HCT116 (cell line): ENCODE measurements at regions not wholly inside any gene's neighbourhood (a gene's known extent, or its start where the extent isn't known, plus 50 kb on each side); places are given as distances from the start of the nearest gene placed in this dataset.

Experiments
- ATAC-seq: fragments of 200-7000 bp; cut with Tn5 transposase; 2 replicates; pipeline ENCODE4 v1.9.1; 2020; ENCODE audit warnings: mild to moderate bottlenecking, moderate library complexity
- BruUV-seq: library from RNA; stranded (reverse); fragments of 400-500 nt; replicated peaks from 2 replicates; lab custom pipeline; 2021; lab: Mats Ljungman, UMichigan
- CTCF ChIA-PET: fragments of 300-600 bp; sonication (Branson Sonifier 250); formaldehyde crosslinking; loops from one replicate; lab custom pipeline; 2021; ENCODE audit warnings: antibody characterized with exemption; lab: Charles Lee
- POLR2A ChIA-PET: fragments of 300-600, 350-600 bp; sonication (Branson Sonifier 250); formaldehyde crosslinking; loops from one replicate; lab custom pipeline; 2021; ENCODE audit warnings: antibody characterized with exemption; lab: Charles Lee
- RAD21 ChIA-PET, 2 experiments: fragments of 300-600 bp; sonication (Branson Sonifier 250); formaldehyde crosslinking; loops; one replicate each; lab custom pipeline; 2023; ENCODE audit warnings: low total read pairs in 2 of 2; ENCODE audit not compliant: uncharacterized antibody in 2 of 2, unreplicated experiment in 2 of 2, low non-redundant PET in 1 of 2; lab: Charles Lee
- DNase-seq: peaks from one replicate; pipeline ENCODE4 v3.0.0-alpha.2; 2010; ENCODE audit warnings: low read depth, low spot score
- H2AFZ ChIP-seq: fragments of 200-600 bp; shearing (Covaris generic), sonication (generic); 2 replicates; pipeline ENCODE4 v1.6.1; 2017; ENCODE audit warnings: low read depth, mixed run types, mixed read lengths, antibody characterized with exemption, low read length; ENCODE audit not compliant: poor library complexity, severe bottlenecking
- H3K27ac ChIP-seq: 2 replicates; pipeline ENCODE4 v1.5.1; 2012; ENCODE audit warnings: low read depth, low read length
- H3K27me3 ChIP-seq: fragments of 200-600 bp; sonication (generic); 2 replicates; pipeline ENCODE4 v1.6.1; 2016; ENCODE audit warnings: mixed run types, low read length, mixed read lengths; ENCODE audit not compliant: insufficient read depth
- H3K36me3 ChIP-seq, 2 experiments: fragments of 200-500 bp in 1 of 2; fragments of 200-600 bp in 1 of 2; sonication (Bioruptor generic) in 1 of 2; sonication (generic) in 1 of 2; 2 replicates each; pipeline versions ENCODE4 v1.5.1 to v1.6.1; 2014 to 2016; ENCODE audit warnings: low read length in 2 of 2, inconsistent platforms in 1 of 2, mixed read lengths in 1 of 2, mixed run types in 1 of 2; ENCODE audit not compliant: insufficient read depth in 2 of 2, control insufficient read depth in 1 of 2
- H3K4me1 ChIP-seq, 2 experiments: fragments of 200-600 bp in 1 of 2; sonication (generic) in 1 of 2; 2 replicates each; pipeline versions ENCODE4 v1.5.1 to v1.6.1; 2012 to 2017; ENCODE audit warnings: low read length in 2 of 2, inconsistent platforms in 1 of 2, mild to moderate bottlenecking in 1 of 2, mixed read lengths in 1 of 2, mixed run types in 1 of 2, moderate library complexity in 1 of 2; ENCODE audit not compliant: insufficient read depth in 2 of 2, control insufficient read depth in 1 of 2
- H3K4me2 ChIP-seq: fragments of 200-600 bp; sonication (generic); 2 replicates; pipeline ENCODE4 v1.6.1; 2017; ENCODE audit warnings: mixed run types, low read length, mixed read lengths
- H3K4me3 ChIP-seq, 2 experiments: fragments of 200-600 bp in 1 of 2; sonication (generic) in 1 of 2; replicated peaks in 1 of 2; 2 replicates each; pipeline ENCODE4 v1.5.1; 2011 to 2016; ENCODE audit warnings: low read length in 2 of 2, control low read depth in 1 of 2, low read depth in 1 of 2, mild to moderate bottlenecking in 1 of 2, mixed read lengths in 1 of 2, mixed run types in 1 of 2
- H3K79me2 ChIP-seq: fragments of 200-600 bp; sonication (generic); 2 replicates; pipeline ENCODE4 v1.6.1; 2017; ENCODE audit warnings: mild to moderate bottlenecking, mixed run types, low read length, moderate library complexity, mixed read lengths; ENCODE audit not compliant: insufficient read depth
- H3K9ac ChIP-seq: fragments of 200-600 bp; sonication (generic); 2 replicates; pipeline ENCODE4 v1.6.1; 2016; ENCODE audit warnings: low read length, mixed read lengths
- H3K9me2 ChIP-seq: fragments of 200-600 bp; sonication (generic), shearing (Covaris generic); 2 replicates; pipeline ENCODE4 v1.6.1; 2017; ENCODE audit warnings: mixed run types, mild to moderate bottlenecking, moderate library complexity; ENCODE audit not compliant: insufficient read depth
- H3K9me3 ChIP-seq, 2 experiments: fragments of 200-500 bp in 1 of 2; fragments of 200-600 bp in 1 of 2; sonication (Bioruptor generic) in 1 of 2; sonication (generic) in 1 of 2; 2 replicates each; pipeline ENCODE4 v1.6.1; 2014 to 2017; ENCODE audit warnings: low read length in 2 of 2, mixed read lengths in 2 of 2, inconsistent platforms in 1 of 2, low read depth in 1 of 2, mild to moderate bottlenecking in 1 of 2, mixed run types in 1 of 2, moderate library complexity in 1 of 2; ENCODE audit not compliant: control insufficient read depth in 1 of 2, insufficient read depth in 1 of 2
- H4K20me1 ChIP-seq: fragments of 200-600 bp; sonication (generic), shearing (Covaris generic); 2 replicates; pipeline ENCODE4 v1.6.1; 2017; ENCODE audit warnings: mixed run types, mild to moderate bottlenecking, moderate library complexity; ENCODE audit not compliant: insufficient read depth
- CBX3 ChIP-seq: IDR thresholded peaks from 2 replicates; pipeline ENCODE4 v1.6.1; 2012; ENCODE audit warnings: low read depth
- CEBPB ChIP-seq: IDR thresholded peaks from 2 replicates; pipeline ENCODE4 v1.6.1; 2012; ENCODE audit warnings: low read depth
- CTCF ChIP-seq, 3 experiments: fragments of 200-600 bp in 1 of 3; sonication (generic) in 1 of 3; IDR thresholded peaks in 2 of 3; conservative IDR thresholded peaks in 1 of 3; 2 replicates each; pipeline ENCODE4 v1.5.1; 2012 to 2017; ENCODE audit warnings: low read depth in 2 of 3, low read length in 2 of 3, antibody characterized with exemption in 1 of 3, borderline replicate concordance in 1 of 3, control low read depth in 1 of 3, mild to moderate bottlenecking in 1 of 3, mixed read lengths in 1 of 3, mixed run types in 1 of 3, moderate library complexity in 1 of 3; ENCODE audit not compliant: insufficient read depth in 1 of 3
- EGR1 ChIP-seq: IDR thresholded peaks from 2 replicates; pipeline ENCODE4 v1.6.1; 2012; ENCODE audit warnings: low read depth
- ELF1 ChIP-seq: IDR thresholded peaks from 2 replicates; pipeline ENCODE4 v1.6.1; 2012; ENCODE audit warnings: low read depth, borderline replicate concordance
- EZH2 ChIP-seq: fragments of 200-600 bp; sonication (generic); IDR thresholded peaks from 2 replicates; pipeline ENCODE4 v1.6.1; 2017; ENCODE audit warnings: antibody characterized with exemption, mixed run types
- EZH2phosphoT487 ChIP-seq: fragments of 200-600 bp; IDR thresholded peaks from 2 replicates; pipeline ENCODE4 v1.6.1; 2018; ENCODE audit warnings: antibody characterized with exemption, borderline replicate concordance
- FOSL1 ChIP-seq: IDR thresholded peaks from 2 replicates; pipeline ENCODE4 v1.6.1; 2012; ENCODE audit warnings: low read depth
- MAX ChIP-seq: IDR thresholded peaks from 2 replicates; pipeline ENCODE4 v1.6.1; 2012
- RAD21 ChIP-seq: IDR thresholded peaks from 2 replicates; pipeline ENCODE4 v1.6.1; 2012; ENCODE audit warnings: low read depth, mild to moderate bottlenecking
- SIN3A ChIP-seq: IDR thresholded peaks from 2 replicates; pipeline ENCODE4 v1.6.1; 2012; ENCODE audit warnings: low read depth
- SP1 ChIP-seq: IDR thresholded peaks from 2 replicates; pipeline ENCODE4 v1.6.1; 2012; ENCODE audit warnings: low read depth
- SRF ChIP-seq: IDR thresholded peaks from 2 replicates; pipeline ENCODE4 v1.6.1; 2012; ENCODE audit warnings: low read depth
- TCF7L2 ChIP-seq: IDR thresholded peaks from 2 replicates; pipeline ENCODE4 v1.7.0; 2011; ENCODE audit warnings: borderline replicate concordance, inconsistent platforms; ENCODE audit not compliant: insufficient read depth, insufficient read length; ENCODE audit errors: extremely low read depth
- YY1 ChIP-seq: IDR thresholded peaks from 2 replicates; pipeline ENCODE4 v1.6.1; 2011; ENCODE audit warnings: low read length, low read depth, moderate library complexity, mild to moderate bottlenecking; ENCODE audit not compliant: insufficient replicate concordance; ENCODE audit errors: extremely low read depth
- ZBTB33 ChIP-seq: IDR thresholded peaks from 2 replicates; pipeline ENCODE4 v1.6.1; 2011; ENCODE audit warnings: mild to moderate bottlenecking, low read length, moderate library complexity; ENCODE audit not compliant: insufficient replicate concordance; ENCODE audit errors: extremely low read depth
- ZFX ChIP-seq: fragments of 450-650 bp; IDR thresholded peaks from 2 replicates; pipeline ENCODE4 v1.6.1; 2017
- intact Hi-C: fragments of 100-400 bp; cut with micrococcal nuclease; formaldehyde crosslinking; loops from 2 replicates; pipeline ENCODE4 v1.10.0; 2022

- Histone ChIP-seq H3K9ac (no peak overlapping the region), H3K4me1 (no peaks in the 10 kb centered on the region), H3K4me3 (no peak overlapping the region), H4K20me1 (no peaks in the 10 kb centered on the region), H3K4me2 (no peak overlapping the region), H3K9me2 (no peaks in the 10 kb centered on the region), H2AFZ (no peak overlapping the region), H3K9me3 (peaks cover 3% of the 10 kb centered on the region in 2 experiments; a peak in 2 of 4 replicates), H3K27me3 (no peaks in the 10 kb centered on the region), H3K36me3 (no peaks in the 10 kb centered on the region), H3K27ac (no peak overlapping the region), H3K79me2 (no peaks in the 10 kb centered on the region)
- TF ChIP-seq ELF1 (no peak), CBX3 (no peak), MAX (no peak), SRF (no peak)
- intact Hi-C loops: no loop called here
- POLR2A ChIA-PET: no interaction called here
- CTCF ChIA-PET: no interaction called here
- BruUV-seq: no TSS peak
- RAD21 ChIA-PET: no interaction called here
- DNase-seq (no peak), ATAC-seq (no peak)
Observed at GRCh38 chr9:118536153-118536552, 832.0 kb downstream of the TLR4 start.

GRCh38 chr9:118538959-118539358, 830.3 kb downstream of the BRINP1 start:
- CTCF ChIA-PET: no interaction called here

More at GRCh38 chr9:118538959-118539358, 830.3 kb downstream of the BRINP1 start:
- Histone ChIP-seq H3K4me3 (no peak overlapping the region), H3K4me2 (no peak overlapping the region), H2AFZ (no peak overlapping the region), H3K9ac (no peak overlapping the region), H3K9me3 (peaks cover 3 to 12% of the 10 kb centered on the region in 2 experiments; a peak in 2 of 4 replicates), H3K27me3 (no peaks in the 10 kb centered on the region), H3K36me3 (no peaks in the 10 kb centered on the region), H3K4me1 (no peaks in the 10 kb centered on the region), H4K20me1 (no peaks in the 10 kb centered on the region), H3K79me2 (no peaks in the 10 kb centered on the region), H3K9me2 (no peaks in the 10 kb centered on the region), H3K27ac (no peak overlapping the region)
- ATAC-seq (no peak), DNase-seq (no peak)
- POLR2A ChIA-PET: no interaction called here
- intact Hi-C loops: no loop called here
- no peak for TF ChIP-seq SRF
- TF ChIP-seq EZH2: no peak
- no peak for TF ChIP-seq YY1
- TF ChIP-seq EGR1: no peak
- TF ChIP-seq TCF7L2: no peak
- TF ChIP-seq SP1: no peak
- no peak for TF ChIP-seq MAX
- TF ChIP-seq CEBPB: no peak
- no peak for TF ChIP-seq FOSL1
- TF ChIP-seq RAD21: no peak
- no peak for TF ChIP-seq EZH2phosphoT487
- no peak for TF ChIP-seq ZBTB33
- no peak for TF ChIP-seq CTCF (IDR thresholded peaks at IDR 0.05 in 2 of 3, conservative IDR thresholded peaks at IDR 0.05 in 1 of 3; ENCODE audit: borderline replicate concordance in 1 of 3, insufficient read depth in 1 of 3, low read depth in 2 of 3, low read length in 2 of 3)
- no peak for TF ChIP-seq SIN3A
- no peak for TF ChIP-seq ZFX
- RAD21 ChIA-PET: no interaction called here
- no TSS peak for BruUV-seq
